ENCODE measurements at regions not wholly inside any gene's neighbourhood (a gene's known extent, or its start where the extent isn't known, plus 50 kb on each side); places are given as distances from the start of the nearest gene placed in this dataset.

DNA sequence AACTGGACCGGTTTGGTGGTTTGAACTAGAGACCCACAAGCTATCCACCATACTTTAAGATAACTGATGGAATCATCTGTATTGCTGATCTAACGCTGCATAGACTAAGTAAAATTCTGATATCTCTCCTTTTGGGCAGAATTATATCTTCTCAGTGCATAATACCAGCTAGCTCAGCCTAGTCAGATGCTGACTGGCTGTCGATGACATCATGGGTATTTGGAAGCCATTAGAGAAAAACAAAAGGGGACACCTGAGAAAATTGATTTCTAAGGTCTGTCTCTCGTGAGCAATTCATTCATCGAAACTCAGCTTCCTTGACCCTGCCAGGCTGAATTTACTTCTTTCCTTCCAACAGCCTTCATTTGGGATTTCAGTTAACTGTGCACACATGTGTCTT is 263.0 kb upstream of the CCL2 start:
- H2AFZ ChIP-seq (ENCODE audit: low read length): no peak overlapping the region
- no peaks in the 10 kb centered on the region for H3K4me1 ChIP-seq (ENCODE audit: insufficient read depth, low read length, severe bottlenecking)
- H4K20me1 ChIP-seq (ENCODE audit: insufficient read depth, low read length): no peaks in the 10 kb centered on the region
- H3K9ac ChIP-seq (ENCODE audit: low read length): no peak overlapping the region
- no peaks in the 10 kb centered on the region for H3K36me3 ChIP-seq (ENCODE audit: insufficient read depth, low read length)
- no peaks in the 10 kb centered on the region for H3K9me3 ChIP-seq (ENCODE audit: low read length)
- H3K4me2 ChIP-seq (ENCODE audit: low read length): no peak overlapping the region
- H3K27me3 ChIP-seq (ENCODE audit: insufficient read depth, low read length): no peaks in the 10 kb centered on the region
- TF ChIP-seq, protein P1, sequence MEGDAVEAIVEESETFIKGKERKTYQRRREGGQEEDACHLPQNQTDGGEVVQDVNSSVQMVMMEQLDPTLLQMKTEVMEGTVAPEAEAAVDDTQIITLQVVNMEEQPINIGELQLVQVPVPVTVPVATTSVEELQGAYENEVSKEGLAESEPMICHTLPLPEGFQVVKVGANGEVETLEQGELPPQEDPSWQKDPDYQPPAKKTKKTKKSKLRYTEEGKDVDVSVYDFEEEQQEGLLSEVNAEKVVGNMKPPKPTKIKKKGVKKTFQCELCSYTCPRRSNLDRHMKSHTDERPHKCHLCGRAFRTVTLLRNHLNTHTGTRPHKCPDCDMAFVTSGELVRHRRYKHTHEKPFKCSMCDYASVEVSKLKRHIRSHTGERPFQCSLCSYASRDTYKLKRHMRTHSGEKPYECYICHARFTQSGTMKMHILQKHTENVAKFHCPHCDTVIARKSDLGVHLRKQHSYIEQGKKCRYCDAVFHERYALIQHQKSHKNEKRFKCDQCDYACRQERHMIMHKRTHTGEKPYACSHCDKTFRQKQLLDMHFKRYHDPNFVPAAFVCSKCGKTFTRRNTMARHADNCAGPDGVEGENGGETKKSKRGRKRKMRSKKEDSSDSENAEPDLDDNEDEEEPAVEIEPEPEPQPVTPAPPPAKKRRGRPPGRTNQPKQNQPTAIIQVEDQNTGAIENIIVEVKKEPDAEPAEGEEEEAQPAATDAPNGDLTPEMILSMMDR (IDR thresholded peaks at IDR 0.05; ENCODE audit: low read length): no peak
- no peak for TF ChIP-seq EZH2 (IDR thresholded peaks at IDR 0.05; ENCODE audit: borderline replicate concordance, low read length)
- no peaks in the 10 kb centered on the region for H3K9me2 ChIP-seq (ENCODE audit: low read depth, low read length)
- no peaks in the 10 kb centered on the region for H3K79me2 ChIP-seq (ENCODE audit: insufficient read depth, low read length)
- no peak overlapping the region for H3K27ac ChIP-seq (ENCODE audit: low read depth, low read length, poor library complexity, severe bottlenecking)
- no peak overlapping the region for H3K4me3 ChIP-seq (ENCODE audit: low read depth, low read length, poor library complexity, severe bottlenecking)
- H3F3A ChIP-seq (ENCODE audit: insufficient read depth, low read length): no peaks in the 10 kb centered on the region

DNA sequence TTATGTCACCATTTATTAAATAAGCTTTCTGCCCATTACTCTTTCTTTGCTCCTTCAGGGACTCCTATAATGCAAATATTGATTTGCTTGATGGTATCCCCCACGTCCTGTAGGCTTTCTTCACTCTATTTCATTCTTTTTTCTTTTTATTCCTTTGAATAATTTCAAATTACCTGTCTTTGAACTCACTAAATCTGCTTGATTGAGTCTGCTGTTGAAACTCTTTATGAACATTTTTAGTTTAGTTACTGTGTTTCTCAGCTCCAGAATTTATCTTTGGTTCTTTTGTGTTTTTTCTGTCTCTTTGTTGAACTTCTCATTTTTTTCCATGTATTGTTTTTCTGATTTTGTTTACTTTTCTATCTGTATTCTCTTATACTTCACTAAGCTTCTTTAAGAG is 254.4 kb upstream of the CCL2 start:
- no peaks in the 10 kb centered on the region for H3K79me2 ChIP-seq (ENCODE audit: insufficient read depth, low read length)
- no peak overlapping the region for H3K4me2 ChIP-seq (ENCODE audit: low read length)
- no peaks in the 10 kb centered on the region for H4K20me1 ChIP-seq (ENCODE audit: insufficient read depth, low read length)
- H3K27ac ChIP-seq (ENCODE audit: low read depth, low read length, poor library complexity, severe bottlenecking): no peak overlapping the region
- H3K4me1 ChIP-seq (ENCODE audit: insufficient read depth, low read length, severe bottlenecking): no peaks in the 10 kb centered on the region
- H3K9ac ChIP-seq (ENCODE audit: low read length): no peak overlapping the region
- H3K9me3 ChIP-seq (ENCODE audit: low read length): 0 out of 2 replicates have a peak, but pooled peaks cover 5% of the 10 kb centered on the region
- H3K9me2 ChIP-seq (ENCODE audit: low read depth, low read length): no peaks in the 10 kb centered on the region
- H3K36me3 ChIP-seq (ENCODE audit: insufficient read depth, low read length): no peaks in the 10 kb centered on the region
- H3F3A ChIP-seq (ENCODE audit: insufficient read depth, low read length): no peaks in the 10 kb centered on the region
- no peak overlapping the region for H3K4me3 ChIP-seq (ENCODE audit: low read depth, low read length, poor library complexity, severe bottlenecking)
- no peaks in the 10 kb centered on the region for H3K27me3 ChIP-seq (ENCODE audit: insufficient read depth, low read length)
- TF ChIP-seq, protein P1 (IDR thresholded peaks at IDR 0.05; ENCODE audit: low read length): no peak
- no peak for TF ChIP-seq EZH2 (IDR thresholded peaks at IDR 0.05; ENCODE audit: borderline replicate concordance, low read length)
- no peak overlapping the region for H2AFZ ChIP-seq (ENCODE audit: low read length)

DNA sequence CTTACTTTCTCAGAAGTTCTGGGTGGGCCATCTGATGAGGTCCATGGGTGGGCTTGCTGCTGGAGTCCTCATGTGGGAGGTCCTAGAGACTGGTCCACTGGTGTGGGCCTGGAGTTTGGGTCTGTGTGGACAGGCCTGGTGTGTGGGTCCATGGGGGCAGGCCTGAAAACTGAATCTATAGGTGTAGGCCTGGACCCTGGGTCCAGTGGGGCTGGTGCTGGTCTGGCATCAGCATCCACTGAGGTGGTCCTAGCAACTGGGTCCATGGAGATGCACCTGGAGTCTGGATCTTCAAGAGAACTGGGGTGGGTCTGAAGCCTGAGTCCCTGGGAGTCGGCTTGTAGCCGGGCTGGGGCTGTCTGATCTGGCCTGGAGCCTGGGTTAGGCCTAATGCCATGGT is 253.8 kb upstream of the CCL2 start:
- H3K36me3 ChIP-seq (ENCODE audit: insufficient read depth, low read length): no peaks in the 10 kb centered on the region
- H3K9me2 ChIP-seq (ENCODE audit: low read depth, low read length): no peaks in the 10 kb centered on the region
- H3K9me3 ChIP-seq (ENCODE audit: low read length): 0 out of 2 replicates have a peak, but pooled peaks cover 5% of the 10 kb centered on the region
- no peaks in the 10 kb centered on the region for H4K20me1 ChIP-seq (ENCODE audit: insufficient read depth, low read length)
- H3K4me2 ChIP-seq (ENCODE audit: low read length): no peak overlapping the region
- no peak overlapping the region for H3K4me3 ChIP-seq (ENCODE audit: low read depth, low read length, poor library complexity, severe bottlenecking)
- H2AFZ ChIP-seq (ENCODE audit: low read length): no peak overlapping the region
- TF ChIP-seq, protein P1 (IDR thresholded peaks at IDR 0.05; ENCODE audit: low read length): no peak
- no peak for TF ChIP-seq EZH2 (IDR thresholded peaks at IDR 0.05; ENCODE audit: borderline replicate concordance, low read length)
- H3K9ac ChIP-seq (ENCODE audit: low read length): no peak overlapping the region
- no peaks in the 10 kb centered on the region for H3K27me3 ChIP-seq (ENCODE audit: insufficient read depth, low read length)
- no peaks in the 10 kb centered on the region for H3K79me2 ChIP-seq (ENCODE audit: insufficient read depth, low read length)
- H3K4me1 ChIP-seq (ENCODE audit: insufficient read depth, low read length, severe bottlenecking): no peaks in the 10 kb centered on the region
- no peaks in the 10 kb centered on the region for H3F3A ChIP-seq (ENCODE audit: insufficient read depth, low read length)
- H3K27ac ChIP-seq (ENCODE audit: low read depth, low read length, poor library complexity, severe bottlenecking): no peak overlapping the region
